ENCODE measurements at regions not wholly inside any gene's neighbourhood (a gene's known extent, or its start where the extent isn't known, plus 50 kb on each side); places are given as distances from the start of the nearest gene placed in this dataset.

- no peak for DNase-seq
Measured at GRCh38 chrX:131910586-131910985, 112.5 kb upstream of the STK26 start.

GRCh38 chrX:131915488-131915887, 107.6 kb upstream of the STK26 start:
- DNase-seq: no peak

GRCh38 chrX:131917588-131917987, 105.5 kb upstream of the STK26 start:
- DNase-seq: no peak

- DNase-seq: no peak
Measured at GRCh38 chrX:131918839-131919238, 104.3 kb upstream of the STK26 start.

GRCh38 chrX:131923614-131924250, 99.4 kb upstream of the STK26 start:
- DNase-seq: no peak

GRCh38 chrX:131938749-131939148, 84.4 kb upstream of the STK26 start:
- no peak for DNase-seq

- no peak for DNase-seq
Measured at GRCh38 chrX:131942034-131942433, 81.1 kb upstream of the STK26 start.

GRCh38 chrX:131944936-131945902, 77.9 kb upstream of the STK26 start:
- DNase-seq: peak; percentile 2

- DNase-seq: no peak
Measured at GRCh38 chrX:131951166-131951565, 71.9 kb upstream of the STK26 start.

GRCh38 chrX:131955099-131955777, 67.9 kb upstream of the STK26 start:
- DNase-seq: no peak

GRCh38 chrX:131958724-131959123, 64.4 kb upstream of the STK26 start:
- no peak for DNase-seq

GRCh38 chrX:131970347-131970746, 52.8 kb upstream of the STK26 start:
- no peak for DNase-seq

All from stimulated activated CD4-positive, alpha-beta T cell treated with anti-CD3 and anti-CD28 coated beads, Interleukin-15, amount 100 ng/mL, for 24 hours (primary cell).